Fibroblast of the conjunctiva (primary cell): ENCODE measurements at regions not wholly inside any gene's neighbourhood (a gene's known extent, or its start where the extent isn't known, plus 50 kb on each side); places are given as distances from the start of the nearest gene placed in this dataset.
"Not testable (repeated sequence)": the region's sequence is repeated elsewhere in the genome, so short reads cannot be mapped to it uniquely, and the experiment has no call there.

Experiments
- DNase-seq: peaks from one replicate; pipeline ENCODE4 v3.0.0-alpha.2; 2010; ENCODE audit warnings: low read depth

DNA sequence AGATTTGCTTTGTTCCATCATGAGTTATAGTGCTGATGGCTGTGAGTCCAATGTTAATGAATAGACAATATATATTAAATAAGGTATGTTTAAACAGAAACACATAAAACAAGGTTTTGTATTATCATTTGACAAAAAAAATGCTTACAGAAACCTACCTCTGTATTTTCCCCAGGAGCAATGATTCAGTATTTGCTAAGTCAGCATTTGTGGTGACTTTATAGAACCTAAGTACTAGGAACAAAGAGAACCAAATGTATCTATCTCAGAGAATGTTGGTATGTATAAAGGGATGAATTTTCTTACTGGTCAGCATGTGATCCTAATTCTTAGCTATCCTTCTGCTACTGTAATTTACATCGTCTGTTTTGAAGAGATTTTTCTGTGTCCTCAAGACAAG lies 421.5 kb upstream of the SEL1L start:
- DNase-seq: no peak

GRCh38 chr14:81960781-81961180 lies 427.1 kb upstream of the SEL1L start:
- no peak for DNase-seq

DNA sequence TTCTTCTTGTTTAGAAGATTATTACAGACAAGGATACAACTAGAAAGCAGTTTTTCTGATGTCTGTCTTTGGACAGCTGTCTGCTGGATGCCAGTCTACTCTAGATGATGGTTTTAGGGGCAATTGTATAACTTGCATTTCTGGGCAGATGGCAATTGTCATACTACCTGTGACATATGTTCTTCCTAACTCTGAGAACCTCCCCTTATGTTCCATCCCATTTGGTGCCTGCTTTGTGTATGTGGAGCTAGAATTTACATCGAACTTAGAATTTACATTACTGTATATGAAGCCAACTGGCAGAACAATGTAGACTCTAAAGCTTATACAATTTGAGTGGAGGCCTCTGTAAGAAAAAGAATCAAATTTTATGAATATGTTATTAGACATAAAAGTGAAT lies 430.2 kb upstream of the SEL1L start:
- DNase-seq: no peak

- no peak for DNase-seq
Observed at GRCh38 chr14:81970307-81970706, 436.7 kb upstream of the SEL1L start.

- DNase-seq: no peak
Observed at GRCh38 chr14:81971911-81972310, 438.3 kb upstream of the SEL1L start.

- DNase-seq: no peak
Observed at GRCh38 chr14:81972601-81973000, 438.9 kb upstream of the SEL1L start.

- DNase-seq: no peak
Observed at GRCh38 chr14:81974543-81974942, 440.9 kb upstream of the SEL1L start.

DNA sequence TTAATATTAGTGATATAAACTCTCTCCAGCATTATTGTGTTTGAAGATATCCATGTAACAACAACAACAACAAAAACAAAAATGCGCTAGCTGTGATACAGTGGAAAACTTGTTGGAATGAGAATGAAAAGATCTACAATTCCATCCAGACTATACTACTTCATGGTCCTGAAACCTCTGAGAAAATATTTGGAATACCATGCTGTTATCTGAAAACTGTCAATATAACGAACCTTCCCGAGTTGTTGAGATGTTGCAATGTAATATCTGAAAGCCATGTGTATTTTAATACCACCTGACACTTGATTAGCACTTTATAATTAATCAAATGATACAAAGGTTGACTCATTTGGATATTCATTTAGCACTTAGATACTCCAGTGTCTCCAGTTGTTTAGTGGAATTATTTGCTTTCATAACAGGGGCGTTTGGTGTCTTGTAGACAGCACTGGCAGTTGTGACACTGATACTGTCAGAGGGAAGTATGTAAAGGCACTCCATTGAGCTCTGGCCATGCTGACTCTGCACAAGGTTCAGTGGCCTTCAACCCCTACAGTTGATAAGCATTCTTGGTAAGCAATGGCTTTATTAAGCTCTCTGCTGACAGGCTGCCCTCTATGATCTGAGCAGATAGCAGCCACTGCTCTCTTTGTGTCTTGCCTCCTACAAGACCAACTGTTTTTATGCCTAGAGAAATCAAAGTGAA lies 447.1 kb upstream of the SEL1L start:
- no peak for DNase-seq

DNA sequence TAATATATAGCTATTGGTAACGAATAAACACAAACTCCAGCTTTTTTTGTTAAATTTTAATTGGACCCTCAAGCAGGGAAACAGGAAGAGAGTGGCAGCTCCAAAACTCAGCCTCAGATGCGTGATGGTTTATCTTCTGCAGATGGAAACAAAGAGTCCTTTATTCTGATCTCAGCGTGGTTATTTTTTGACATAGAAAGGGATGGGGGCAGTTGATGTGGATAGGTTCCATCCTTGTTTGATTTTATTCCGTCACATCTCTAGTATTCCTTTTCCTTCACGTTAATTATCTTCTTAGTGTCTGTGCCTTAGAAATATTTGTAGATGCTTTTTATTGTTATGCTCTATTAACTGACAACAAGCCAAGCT lies 447.6 kb upstream of the SEL1L start:
- no peak for DNase-seq

DNA sequence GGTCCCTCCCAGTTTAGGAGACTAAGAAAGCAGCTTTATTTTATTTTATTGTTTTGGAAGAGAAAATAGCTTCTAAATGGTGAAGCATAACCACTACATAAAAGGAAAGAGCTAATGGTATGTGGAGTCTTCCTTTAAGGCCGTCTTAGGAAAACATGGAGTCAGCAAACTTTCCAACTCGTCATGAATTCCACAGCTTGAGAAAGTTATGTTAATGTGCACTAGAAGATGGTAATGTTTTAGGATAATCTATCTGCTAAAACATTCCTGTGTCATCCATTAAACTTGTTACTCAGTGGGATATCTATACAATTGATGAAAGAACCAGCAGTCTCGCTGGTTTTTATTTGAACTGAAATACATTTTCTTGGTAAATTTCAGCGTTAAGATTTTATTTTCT lies 448.4 kb upstream of the SEL1L start:
- no peak for DNase-seq

- DNase-seq: no peak
Observed at GRCh38 chr14:81986005-81986404, 452.4 kb upstream of the SEL1L start.

- DNase-seq: no peak
Observed at GRCh38 chr14:81989211-81989610, 455.6 kb upstream of the SEL1L start.

DNA sequence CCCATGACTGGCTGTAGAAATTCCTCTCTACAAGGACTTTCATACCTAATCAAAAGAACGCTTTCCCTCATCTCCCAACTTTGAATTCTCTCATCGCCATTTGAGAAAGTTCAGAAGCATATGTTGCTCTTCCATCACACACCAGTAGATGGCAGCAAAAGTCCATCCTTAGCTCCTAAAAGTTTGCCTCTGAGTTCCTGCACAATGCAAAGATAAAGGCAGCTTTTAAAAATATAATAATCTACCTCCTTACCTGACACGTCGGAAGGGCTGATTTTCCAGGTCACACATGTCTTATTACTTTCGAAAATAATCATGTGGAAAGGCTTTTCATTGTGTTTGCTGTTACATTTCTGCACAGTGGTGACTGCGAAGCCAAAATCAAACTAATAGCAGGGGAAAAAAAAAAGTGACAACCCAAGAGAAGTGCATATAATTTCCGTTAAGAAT lies 456.7 kb upstream of the SEL1L start:
- peak; percentile 20 for DNase-seq

GRCh38 chr14:81991998-81992397 lies 458.3 kb upstream of the SEL1L start:
- DNase-seq: no peak

GRCh38 chr14:81993432-81993831 lies 459.8 kb upstream of the SEL1L start:
- no peak for DNase-seq

DNA sequence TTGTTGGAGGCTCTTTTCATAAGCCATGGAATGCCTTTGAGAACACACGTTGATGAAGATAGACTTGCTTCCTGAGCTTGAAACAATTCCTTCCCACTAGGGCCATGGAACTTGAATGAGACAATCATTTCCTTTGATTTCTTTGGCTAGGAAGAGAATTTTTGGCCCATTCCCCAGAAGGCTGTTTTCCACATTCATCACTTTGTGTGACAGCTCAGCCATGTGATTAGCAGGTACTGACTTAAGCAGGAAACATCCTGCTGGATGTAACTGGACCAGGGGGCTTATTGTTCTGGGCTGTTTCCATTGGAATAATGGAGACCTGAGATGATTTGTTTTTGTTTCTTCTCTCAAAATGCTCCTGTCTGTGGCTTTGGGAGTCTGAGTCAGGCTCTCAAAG lies 469.8 kb upstream of the SEL1L start:
- no peak for DNase-seq

- no peak for DNase-seq
Observed at GRCh38 chr14:82009076-82009475, 475.4 kb upstream of the SEL1L start.

GRCh38 chr14:82009993-82010392 lies 476.3 kb upstream of the SEL1L start:
- DNase-seq: no peak

DNA sequence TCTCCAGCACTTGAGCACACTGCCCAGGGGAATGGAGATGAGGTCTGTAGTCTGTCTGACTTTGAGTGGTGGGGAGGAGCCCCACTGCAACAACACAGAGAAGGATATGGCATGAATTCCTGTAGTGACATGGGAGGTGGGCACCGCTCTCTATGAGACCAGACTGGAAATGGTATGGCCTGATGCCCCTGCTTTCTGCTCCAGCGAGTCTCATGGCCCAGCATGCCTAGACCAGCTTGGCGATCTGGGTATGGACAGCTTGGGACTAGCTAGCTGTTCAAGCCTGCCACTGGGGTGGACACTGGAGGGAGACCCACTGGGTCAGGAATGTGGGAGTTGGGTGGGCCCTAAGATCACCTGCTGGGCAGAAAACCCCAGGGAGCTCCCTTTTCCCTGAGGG lies 477.8 kb upstream of the SEL1L start:
- no peak for DNase-seq

- DNase-seq: no peak
Observed at GRCh38 chr14:82029038-82029437, 495.4 kb upstream of the SEL1L start.

DNA sequence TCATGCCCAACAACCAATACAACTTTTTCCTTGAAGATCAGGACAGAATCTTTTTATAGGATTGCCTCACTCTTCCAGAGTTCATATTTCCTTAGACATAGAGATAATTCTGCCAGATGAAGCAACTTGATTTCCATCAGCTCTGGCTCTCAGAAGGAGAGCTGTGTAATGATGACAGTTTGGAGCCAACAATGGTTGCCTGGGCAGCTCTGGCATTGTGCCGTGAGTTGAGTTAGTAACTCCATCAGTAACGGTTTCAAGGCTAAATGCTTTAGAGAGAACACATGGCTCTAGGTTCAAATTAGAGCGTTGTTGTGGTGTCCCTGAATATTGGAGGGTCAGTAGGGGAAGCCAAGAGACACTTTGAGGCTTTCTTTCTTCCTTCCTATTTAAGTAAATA lies 501.7 kb upstream of the SEL1L start:
- no peak for DNase-seq

GRCh38 chr14:82038066-82038465 lies 504.4 kb upstream of the SEL1L start:
- DNase-seq: not testable (repeated sequence)

DNA sequence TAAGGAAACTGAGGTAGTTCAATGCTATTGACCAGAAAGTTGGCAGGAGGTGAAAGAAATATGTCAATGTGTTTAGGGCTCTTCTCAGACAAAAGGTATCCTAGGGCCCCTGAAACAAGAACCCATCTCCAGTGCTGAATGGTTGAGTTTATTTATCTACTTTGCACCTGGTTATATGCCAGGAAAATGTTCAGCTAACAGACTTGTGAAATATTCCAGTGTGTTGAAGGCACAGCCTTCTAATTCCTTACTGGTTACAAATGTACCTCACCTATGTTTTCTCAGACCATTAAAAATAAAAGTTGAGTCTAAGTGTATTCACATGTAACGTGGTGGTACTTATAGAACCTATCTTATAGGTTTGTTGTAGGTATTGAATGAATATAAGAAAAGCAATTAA lies 511.7 kb upstream of the SEL1L start:
- no peak for DNase-seq

GRCh38 chr14:82046512-82047226 lies 513.0 kb upstream of the SEL1L start:
- no peak for DNase-seq
